ENCODE measurements at regions not wholly inside any gene's neighbourhood (a gene's known extent, or its start where the extent isn't known, plus 50 kb on each side); places are given as distances from the start of the nearest gene placed in this dataset.

- TF ChIP-seq POLR2A (IDR thresholded peaks at IDR 0.05) (no peak), CTCF (IDR thresholded peaks at IDR 0.05) (no peak)
Measured at GRCh38 chr2:191573216-191573615, 104.7 kb upstream of the NABP1 start.

Measured in prostate gland (tissue), 2 donors.